ENCODE measurements at regions not wholly inside any gene's neighbourhood (a gene's known extent, or its start where the extent isn't known, plus 50 kb on each side); places are given as distances from the start of the nearest gene placed in this dataset.
A peak's percentile ranks its signal among the peaks of the same experiment; 100 is the strongest.

GRCh38 chr18:33901894-33902512 lies 322.7 kb downstream of the NOL4 start:
- Histone ChIP-seq H2BK120ac (ENCODE audit: low read depth, low read length) (no peak overlapping the region), H3K4ac (ENCODE audit: low read depth, low read length) (no peak overlapping the region), H3K4me1 (ENCODE audit: control insufficient read depth, low read depth, low read length) (no peaks in the 10 kb centered on the region), H3K9ac (ENCODE audit: low read length) (no peak overlapping the region), H4K8ac (ENCODE audit: low read depth, low read length) (no peak overlapping the region), H2BK5ac (ENCODE audit: low read length) (no peak overlapping the region), H3K79me2 (ENCODE audit: control insufficient read depth, insufficient read depth, low read length) (no peaks in the 10 kb centered on the region), H3K23ac (ENCODE audit: low read length) (no peak overlapping the region), H3K27me3 (ENCODE audit: insufficient read depth, low read length, poor library complexity) (no peaks in the 10 kb centered on the region), H3K27ac (ENCODE audit: low read depth, low read length) (no peak overlapping the region), H3K4me3 (ENCODE audit: low read length) (no peak overlapping the region), H3K56ac (ENCODE audit: low read length) (no peak overlapping the region), H2BK15ac (replicated peaks; ENCODE audit: low read depth) (no peak overlapping the region), H4K5ac (ENCODE audit: low read length) (no peak overlapping the region), H3K4me2 (ENCODE audit: low read length) (no peak overlapping the region), H3K36me3 (ENCODE audit: control insufficient read depth, insufficient read depth, low read length) (no peaks in the 10 kb centered on the region), H3K18ac (ENCODE audit: low read length) (no peak overlapping the region), H3K79me1 (ENCODE audit: low read length) (no peaks in the 10 kb centered on the region), H2AK5ac (ENCODE audit: low read length) (no peak overlapping the region)
- WGBS (ENCODE audit: extremely low coverage, insufficient coverage, low lambda C conversion rate) = no CpG with 5 or more reads among the region's 1 CpG
- peak; percentile 49 for DNase-seq

DNA sequence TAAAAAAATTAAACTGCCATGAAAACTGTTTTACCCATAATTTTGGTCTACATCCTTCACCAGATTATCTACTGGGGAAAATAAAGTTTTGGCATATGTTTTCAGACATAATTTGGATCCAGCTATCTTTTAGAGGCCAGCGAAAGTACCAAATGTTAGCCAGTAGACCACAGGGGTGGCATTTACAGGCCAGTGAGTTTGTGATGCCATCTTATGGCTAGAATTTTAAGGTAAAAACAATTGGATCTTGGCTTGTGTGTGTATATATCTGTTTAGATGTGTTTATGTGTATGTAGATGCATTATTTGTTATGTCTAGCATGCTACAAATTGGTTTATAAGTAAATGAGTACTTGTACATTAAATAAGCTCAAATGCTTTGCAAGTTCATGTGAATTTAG lies 322.6 kb downstream of the ASXL3 start:
- Histone ChIP-seq H3K4me2 (ENCODE audit: low read length) (no peak overlapping the region), H2AK5ac (ENCODE audit: low read length) (no peak overlapping the region), H3K79me2 (ENCODE audit: control insufficient read depth, insufficient read depth, low read length) (no peaks in the 10 kb centered on the region), H3K23ac (ENCODE audit: low read length) (no peak overlapping the region), H3K9ac (ENCODE audit: low read length) (no peak overlapping the region), H4K5ac (ENCODE audit: low read length) (no peak overlapping the region), H3K18ac (ENCODE audit: low read length) (no peak overlapping the region), H3K36me3 (ENCODE audit: control insufficient read depth, insufficient read depth, low read length) (no peaks in the 10 kb centered on the region), H3K79me1 (ENCODE audit: low read length) (no peaks in the 10 kb centered on the region), H2BK15ac (replicated peaks; ENCODE audit: low read depth) (no peak overlapping the region), H2BK5ac (ENCODE audit: low read length) (no peak overlapping the region), H3K56ac (ENCODE audit: low read length) (no peak overlapping the region), H3K4me1 (ENCODE audit: control insufficient read depth, low read depth, low read length) (no peaks in the 10 kb centered on the region), H3K4me3 (ENCODE audit: low read length) (no peak overlapping the region), H2BK120ac (ENCODE audit: low read depth, low read length) (no peak overlapping the region), H3K27ac (ENCODE audit: low read depth, low read length) (no peak overlapping the region), H4K8ac (ENCODE audit: low read depth, low read length) (no peak overlapping the region), H3K27me3 (ENCODE audit: insufficient read depth, low read length, poor library complexity) (no peaks in the 10 kb centered on the region), H3K4ac (ENCODE audit: low read depth, low read length) (no peak overlapping the region)
- WGBS (ENCODE audit: extremely low coverage, insufficient coverage, low lambda C conversion rate) = no CpG with 5 or more reads among the region's 1 CpG
- no peak for DNase-seq

GRCh38 chr18:33898427-33898826 lies 320.4 kb downstream of the ASXL3 start:
- Histone ChIP-seq H2BK120ac (ENCODE audit: low read depth, low read length) (no peak overlapping the region), H3K4me3 (ENCODE audit: low read length) (no peak overlapping the region), H3K9ac (ENCODE audit: low read length) (no peak overlapping the region), H3K27me3 (ENCODE audit: insufficient read depth, low read length, poor library complexity) (no peaks in the 10 kb centered on the region), H3K56ac (ENCODE audit: low read length) (no peak overlapping the region), H4K5ac (ENCODE audit: low read length) (no peak overlapping the region), H3K36me3 (ENCODE audit: control insufficient read depth, insufficient read depth, low read length) (no peaks in the 10 kb centered on the region), H3K18ac (ENCODE audit: low read length) (no peak overlapping the region), H2BK5ac (ENCODE audit: low read length) (no peak overlapping the region), H3K79me1 (ENCODE audit: low read length) (no peaks in the 10 kb centered on the region), H3K4me1 (ENCODE audit: control insufficient read depth, low read depth, low read length) (no peaks in the 10 kb centered on the region), H2AK5ac (ENCODE audit: low read length) (no peak overlapping the region), H2BK15ac (replicated peaks; ENCODE audit: low read depth) (no peak overlapping the region), H3K4me2 (ENCODE audit: low read length) (no peak overlapping the region), H3K23ac (ENCODE audit: low read length) (no peak overlapping the region), H4K8ac (ENCODE audit: low read depth, low read length) (no peak overlapping the region), H3K27ac (ENCODE audit: low read depth, low read length) (no peak overlapping the region), H3K79me2 (ENCODE audit: control insufficient read depth, insufficient read depth, low read length) (no peaks in the 10 kb centered on the region), H3K4ac (ENCODE audit: low read depth, low read length) (no peak overlapping the region)
- DNase-seq = no peak
- no CpG with 5 or more reads among the region's 2 CpGs for WGBS (ENCODE audit: extremely low coverage, insufficient coverage, low lambda C conversion rate)

DNA sequence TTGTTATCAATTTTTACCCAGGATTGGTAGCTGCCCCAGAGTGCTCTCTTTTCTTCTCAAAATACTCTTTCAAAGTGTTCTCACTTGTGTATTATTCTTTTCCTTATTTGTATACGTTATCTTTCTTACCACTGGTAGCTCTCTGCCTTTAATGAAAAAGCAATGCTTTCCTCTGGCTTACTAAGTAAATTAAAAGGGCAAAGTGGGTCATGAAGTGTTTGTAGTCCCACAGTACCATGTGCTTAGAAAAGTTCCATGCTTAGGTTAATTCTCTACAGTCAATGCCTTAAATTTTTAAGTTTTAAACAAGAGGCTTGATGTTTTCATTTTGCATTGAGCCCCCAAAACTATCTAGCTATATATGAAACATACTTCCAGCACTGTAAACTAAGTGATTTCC lies 300.2 kb downstream of the ASXL3 start:
- Histone ChIP-seq H3K18ac (ENCODE audit: low read length) (no peak overlapping the region), H2AK5ac (ENCODE audit: low read length) (no peak overlapping the region), H2BK15ac (replicated peaks; ENCODE audit: low read depth) (no peak overlapping the region), H2BK5ac (ENCODE audit: low read length) (no peak overlapping the region), H3K4me2 (ENCODE audit: low read length) (no peak overlapping the region), H2BK120ac (ENCODE audit: low read depth, low read length) (no peak overlapping the region), H3K23ac (ENCODE audit: low read length) (no peak overlapping the region), H3K27ac (ENCODE audit: low read depth, low read length) (no peak overlapping the region), H3K79me2 (ENCODE audit: control insufficient read depth, insufficient read depth, low read length) (no peaks in the 10 kb centered on the region), H3K27me3 (ENCODE audit: insufficient read depth, low read length, poor library complexity) (no peaks in the 10 kb centered on the region), H4K5ac (ENCODE audit: low read length) (no peak overlapping the region), H3K79me1 (ENCODE audit: low read length) (no peaks in the 10 kb centered on the region), H4K8ac (ENCODE audit: low read depth, low read length) (no peak overlapping the region), H3K56ac (ENCODE audit: low read length) (no peak overlapping the region), H3K4me1 (ENCODE audit: control insufficient read depth, low read depth, low read length) (no peaks in the 10 kb centered on the region), H3K4me3 (ENCODE audit: low read length) (no peak overlapping the region), H3K36me3 (ENCODE audit: control insufficient read depth, insufficient read depth, low read length) (no peaks in the 10 kb centered on the region), H3K9ac (ENCODE audit: low read length) (no peak overlapping the region), H3K4ac (ENCODE audit: low read depth, low read length) (no peak overlapping the region)
- DNase-seq = no peak
- no CpG with 5 or more reads among the region's 1 CpG for whole genome bisulfite sequencing (ENCODE audit: extremely low coverage, insufficient coverage, low lambda C conversion rate)

DNA sequence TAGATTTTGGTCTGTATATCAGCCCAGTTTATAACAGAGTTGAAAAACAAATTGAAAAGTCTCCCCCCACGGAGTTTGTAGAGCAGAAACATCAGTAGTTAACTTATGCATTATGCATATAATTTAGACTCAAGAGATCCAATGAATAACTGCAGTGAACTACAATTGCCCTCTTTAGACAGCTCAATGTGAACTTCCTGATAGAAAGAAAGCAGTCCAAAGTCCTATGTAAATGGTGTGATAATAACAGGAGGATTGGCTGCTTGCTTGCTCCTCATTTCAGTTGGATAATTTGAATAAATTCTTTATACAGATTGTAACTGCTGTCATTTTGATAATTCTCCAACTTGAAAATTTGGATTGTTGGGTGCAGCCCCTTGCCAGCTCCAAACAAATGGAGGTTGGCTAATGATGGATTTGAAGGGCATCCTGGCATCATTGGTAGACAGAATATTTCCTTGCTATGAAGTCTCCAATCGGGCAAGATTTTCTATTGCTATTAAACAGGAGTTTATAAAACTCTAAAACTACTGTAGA lies 297.1 kb downstream of the ASXL3 start:
- Histone ChIP-seq H3K79me2 (ENCODE audit: control insufficient read depth, insufficient read depth, low read length) (no peaks in the 10 kb centered on the region), H3K4ac (ENCODE audit: low read depth, low read length) (no peak overlapping the region), H2AK5ac (ENCODE audit: low read length) (no peak overlapping the region), H3K79me1 (ENCODE audit: low read length) (no peaks in the 10 kb centered on the region), H4K5ac (ENCODE audit: low read length) (no peak overlapping the region), H3K4me1 (ENCODE audit: control insufficient read depth, low read depth, low read length) (no peaks in the 10 kb centered on the region), H3K9ac (ENCODE audit: low read length) (no peak overlapping the region), H3K27me3 (ENCODE audit: insufficient read depth, low read length, poor library complexity) (no peaks in the 10 kb centered on the region), H2BK5ac (ENCODE audit: low read length) (no peak overlapping the region), H3K36me3 (ENCODE audit: control insufficient read depth, insufficient read depth, low read length) (no peaks in the 10 kb centered on the region), H3K4me3 (ENCODE audit: low read length) (no peak overlapping the region), H2BK15ac (replicated peaks; ENCODE audit: low read depth) (no peak overlapping the region), H3K56ac (ENCODE audit: low read length) (no peak overlapping the region), H3K27ac (ENCODE audit: low read depth, low read length) (no peak overlapping the region), H4K8ac (ENCODE audit: low read depth, low read length) (no peak overlapping the region), H3K23ac (ENCODE audit: low read length) (no peak overlapping the region), H2BK120ac (ENCODE audit: low read depth, low read length) (no peak overlapping the region), H3K18ac (ENCODE audit: low read length) (no peak overlapping the region), H3K4me2 (ENCODE audit: low read length) (no peak overlapping the region)
- no peak for DNase-seq
- WGBS (ENCODE audit: extremely low coverage, insufficient coverage, low lambda C conversion rate) = no CpG with 5 or more reads among the region's 2 CpGs

DNA sequence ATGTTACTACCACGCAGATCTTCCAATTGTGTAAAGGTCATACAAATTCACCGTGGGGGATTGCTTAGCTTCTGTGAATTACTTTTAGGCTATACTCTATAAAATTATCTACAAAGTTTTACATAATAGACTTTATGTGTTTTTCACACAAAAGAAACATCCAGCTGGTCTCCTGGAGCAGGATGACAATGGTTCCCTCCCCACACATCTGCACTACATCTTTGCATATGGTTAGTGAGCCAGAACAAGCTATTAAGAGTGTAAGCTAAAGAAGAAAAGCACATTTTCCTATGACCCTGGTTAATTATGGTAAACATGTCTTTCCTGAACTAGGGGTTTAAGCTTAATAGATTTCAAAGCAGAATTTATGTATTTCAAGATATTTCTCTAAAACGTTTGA lies 295.1 kb downstream of the ASXL3 start:
- Histone ChIP-seq H3K56ac (ENCODE audit: low read length) (no peak overlapping the region), H3K23ac (ENCODE audit: low read length) (no peak overlapping the region), H3K4me2 (ENCODE audit: low read length) (no peak overlapping the region), H2BK15ac (replicated peaks; ENCODE audit: low read depth) (no peak overlapping the region), H3K27ac (ENCODE audit: low read depth, low read length) (no peak overlapping the region), H3K4me3 (ENCODE audit: low read length) (no peak overlapping the region), H3K79me2 (ENCODE audit: control insufficient read depth, insufficient read depth, low read length) (no peaks in the 10 kb centered on the region), H3K9ac (ENCODE audit: low read length) (no peak overlapping the region), H2BK120ac (ENCODE audit: low read depth, low read length) (no peak overlapping the region), H3K18ac (ENCODE audit: low read length) (no peak overlapping the region), H4K8ac (ENCODE audit: low read depth, low read length) (no peak overlapping the region), H3K4me1 (ENCODE audit: control insufficient read depth, low read depth, low read length) (no peaks in the 10 kb centered on the region), H3K27me3 (ENCODE audit: insufficient read depth, low read length, poor library complexity) (no peaks in the 10 kb centered on the region), H3K79me1 (ENCODE audit: low read length) (no peaks in the 10 kb centered on the region), H2AK5ac (ENCODE audit: low read length) (no peak overlapping the region), H4K5ac (ENCODE audit: low read length) (no peak overlapping the region), H2BK5ac (ENCODE audit: low read length) (no peak overlapping the region), H3K36me3 (ENCODE audit: control insufficient read depth, insufficient read depth, low read length) (no peaks in the 10 kb centered on the region), H3K4ac (ENCODE audit: low read depth, low read length) (no peak overlapping the region)
- DNase-seq = no peak
- no CpG with 5 or more reads among the region's 3 CpGs for WGBS (ENCODE audit: extremely low coverage, insufficient coverage, low lambda C conversion rate)

Measured in mesendoderm (in vitro differentiated cells).